Fibroblast of lung (primary cell): ENCODE measurements at regions not wholly inside any gene's neighbourhood (a gene's known extent, or its start where the extent isn't known, plus 50 kb on each side); places are given as distances from the start of the nearest gene placed in this dataset.

Experiments used
- DNase-seq, 2 donors: peaks; one replicate each; pipeline versions ENCODE4 v3.0.0 to v3.0.0-alpha.2; 2010; ENCODE audit warnings: low read depth in 2 of 2
- H2AFZ ChIP-seq: 2 replicates; pipeline ENCODE4 v1.5.1; 2012; ENCODE audit warnings: low read length, control low read depth, inconsistent platforms
- H3K27ac ChIP-seq: 2 replicates; pipeline ENCODE4 v1.5.1; 2011; ENCODE audit warnings: low read length, control low read depth; ENCODE audit not compliant: insufficient read depth
- H3K27me3 ChIP-seq: 2 replicates; pipeline ENCODE4 v1.5.1; 2011; ENCODE audit warnings: mild to moderate bottlenecking, low read length; ENCODE audit not compliant: control insufficient read depth, insufficient read depth
- H3K36me3 ChIP-seq: 2 replicates; pipeline ENCODE4 v1.5.1; 2011; ENCODE audit warnings: low read length; ENCODE audit not compliant: control insufficient read depth, insufficient read depth
- H3K4me1 ChIP-seq: 2 replicates; pipeline ENCODE4 v1.5.1; 2011; ENCODE audit warnings: low read length; ENCODE audit not compliant: control insufficient read depth, insufficient read depth; ENCODE audit errors: extremely low read depth
- H3K4me2 ChIP-seq: 2 replicates; pipeline ENCODE4 v1.5.1; 2011; ENCODE audit warnings: low read length, control low read depth; ENCODE audit not compliant: insufficient read depth; ENCODE audit errors: extremely low read depth
- H3K4me3 ChIP-seq, 4 experiments: fragments of 200-600 bp in 1 of 4; sonication (generic) in 1 of 4; replicated peaks in 1 of 4; 2 replicates each; pipeline ENCODE4 v1.5.1; 2011 to 2016; ENCODE audit warnings: low read length in 4 of 4, low read depth in 3 of 4, mild to moderate bottlenecking in 3 of 4, control low read depth in 2 of 4, inconsistent platforms in 1 of 4, mixed read lengths in 1 of 4; ENCODE audit not compliant: insufficient read depth in 1 of 4; ENCODE audit errors: control extremely low read depth in 1 of 4
- H3K79me2 ChIP-seq: 2 replicates; pipeline ENCODE4 v1.5.1; 2012; ENCODE audit warnings: mild to moderate bottlenecking, low read length, inconsistent platforms; ENCODE audit not compliant: control insufficient read depth, insufficient read depth
- H3K9ac ChIP-seq: 2 replicates; pipeline ENCODE4 v1.5.1; 2011; ENCODE audit warnings: mild to moderate bottlenecking, low read length, control low read depth; ENCODE audit not compliant: insufficient read depth
- H3K9me3 ChIP-seq: 2 replicates; pipeline ENCODE4 v1.5.1; 2012; ENCODE audit warnings: low read depth, low read length; ENCODE audit not compliant: control insufficient read depth, insufficient read depth
- H4K20me1 ChIP-seq: 2 replicates; pipeline ENCODE4 v1.5.1; 2011; ENCODE audit warnings: low read length; ENCODE audit not compliant: control insufficient read depth, insufficient read depth; ENCODE audit errors: extremely low read depth
- EZH2 ChIP-seq: IDR thresholded peaks from 2 replicates; pipeline ENCODE4 v1.5.1; 2012; ENCODE audit warnings: low read length, control low read depth, mild to moderate bottlenecking; ENCODE audit errors: missing control alignments
- TF ChIP-seq, protein P1 (sequence below), 2 donors: IDR thresholded peaks in 1 of 2; conservative IDR thresholded peaks in 1 of 2; 1 replicate in 1 of 2; 2 replicates in 1 of 2; pipeline ENCODE4 v1.5.1; 2011 to 2012; ENCODE audit warnings: low read length in 2 of 2, control low read depth in 1 of 2, inconsistent platforms in 1 of 2, low read depth in 1 of 2, mild to moderate bottlenecking in 1 of 2

DNA sequence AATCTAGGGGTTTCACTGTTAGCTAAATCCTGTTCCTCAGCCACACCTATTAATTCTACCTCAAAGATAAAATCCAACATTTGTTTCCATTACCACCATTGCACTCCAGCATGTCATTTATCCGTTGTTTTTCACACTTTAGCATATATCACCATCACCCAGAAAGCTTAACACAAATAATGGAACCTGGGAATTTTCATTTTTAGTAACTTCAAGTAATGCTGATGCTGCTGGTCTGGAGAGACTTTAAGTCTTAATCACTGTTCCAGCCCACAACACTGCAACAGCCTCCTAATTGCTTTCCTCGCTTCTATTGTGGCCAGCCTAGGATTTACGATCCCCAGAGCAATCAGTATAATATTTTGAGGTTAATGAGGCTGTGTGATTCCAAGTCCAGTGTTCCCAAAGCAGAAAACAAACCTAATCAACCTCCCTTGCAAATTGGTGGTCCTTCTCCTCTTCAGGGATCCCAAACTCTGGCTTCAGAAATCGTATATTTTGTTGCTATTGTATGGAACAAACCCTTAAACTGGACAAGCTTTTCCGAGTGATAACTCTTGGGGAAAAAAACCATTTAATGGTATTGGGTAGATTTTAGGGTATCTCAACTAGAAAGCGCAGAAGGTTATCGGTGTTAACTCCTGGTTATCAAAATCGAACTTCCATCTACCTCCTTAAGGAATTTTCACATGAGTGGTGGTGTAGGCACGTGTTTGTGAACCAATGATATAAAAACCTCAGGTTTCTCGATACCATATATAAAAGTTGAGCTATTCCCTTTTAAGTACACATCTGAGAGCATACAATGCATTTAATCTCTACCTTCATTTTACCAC lies 50.0 kb upstream of the BOLA1 start:
- H3K4me2 ChIP-seq: peak overlapping the region; percentile 96
- peak overlapping the region; percentile 51 for H3K9ac ChIP-seq
- H3K27me3 ChIP-seq: no peaks in the 10 kb centered on the region
- H4K20me1 ChIP-seq: no peaks in the 10 kb centered on the region
- H3K9me3 ChIP-seq: no peaks in the 10 kb centered on the region
- peak overlapping the region; percentile 47 to 97 (median 70) for H3K4me3 ChIP-seq
- no peak overlapping the region for H2AFZ ChIP-seq
- H3K36me3 ChIP-seq: no peaks in the 10 kb centered on the region
- H3K4me1 ChIP-seq: peaks cover 12% of the 10 kb centered on the region
- peak overlapping the region; percentile 80 for H3K27ac ChIP-seq
- DNase-seq: peak in 1 of 2 donors; percentile 2
- no peak for TF ChIP-seq EZH2
- TF ChIP-seq, protein P1, sequence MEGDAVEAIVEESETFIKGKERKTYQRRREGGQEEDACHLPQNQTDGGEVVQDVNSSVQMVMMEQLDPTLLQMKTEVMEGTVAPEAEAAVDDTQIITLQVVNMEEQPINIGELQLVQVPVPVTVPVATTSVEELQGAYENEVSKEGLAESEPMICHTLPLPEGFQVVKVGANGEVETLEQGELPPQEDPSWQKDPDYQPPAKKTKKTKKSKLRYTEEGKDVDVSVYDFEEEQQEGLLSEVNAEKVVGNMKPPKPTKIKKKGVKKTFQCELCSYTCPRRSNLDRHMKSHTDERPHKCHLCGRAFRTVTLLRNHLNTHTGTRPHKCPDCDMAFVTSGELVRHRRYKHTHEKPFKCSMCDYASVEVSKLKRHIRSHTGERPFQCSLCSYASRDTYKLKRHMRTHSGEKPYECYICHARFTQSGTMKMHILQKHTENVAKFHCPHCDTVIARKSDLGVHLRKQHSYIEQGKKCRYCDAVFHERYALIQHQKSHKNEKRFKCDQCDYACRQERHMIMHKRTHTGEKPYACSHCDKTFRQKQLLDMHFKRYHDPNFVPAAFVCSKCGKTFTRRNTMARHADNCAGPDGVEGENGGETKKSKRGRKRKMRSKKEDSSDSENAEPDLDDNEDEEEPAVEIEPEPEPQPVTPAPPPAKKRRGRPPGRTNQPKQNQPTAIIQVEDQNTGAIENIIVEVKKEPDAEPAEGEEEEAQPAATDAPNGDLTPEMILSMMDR (conservative IDR thresholded peaks at IDR 0.05 in 1 of 2, IDR thresholded peaks at IDR 0.05 in 1 of 2; ENCODE audit: low read depth in 1 of 2, low read length in 2 of 2): no peak
- peaks cover 48% of the 10 kb centered on the region for H3K79me2 ChIP-seq
